ENCODE measurements at regions not wholly inside any gene's neighbourhood (a gene's known extent, or its start where the extent isn't known, plus 50 kb on each side); places are given as distances from the start of the nearest gene placed in this dataset.
"Not testable (repeated sequence)": the region's sequence is repeated elsewhere in the genome, so short reads cannot be mapped to it uniquely, and the experiment has no call there.

DNA sequence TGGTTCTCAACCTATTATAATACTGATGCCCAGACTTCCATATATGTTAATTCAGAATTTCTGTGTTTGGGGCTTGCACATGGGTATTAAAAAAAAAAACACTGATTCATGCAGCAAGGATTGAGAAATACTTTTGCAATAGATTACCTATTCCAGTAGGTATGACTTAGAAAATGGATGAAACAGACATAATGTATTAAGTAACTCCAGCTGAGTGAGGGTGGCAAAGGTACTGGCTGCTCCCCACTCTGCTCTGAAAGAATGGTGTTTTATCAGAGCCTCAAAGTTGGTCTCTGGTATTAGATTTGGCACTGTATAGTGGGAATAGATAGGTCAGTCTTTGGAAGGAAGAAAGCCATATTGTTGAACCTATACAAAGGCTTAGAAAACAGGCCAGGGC lies 234.3 kb upstream of the FOLH1 start:
- Histone ChIP-seq H3K36me3 (replicated peaks; ENCODE audit: control insufficient read depth, insufficient read depth, low read length) (no peaks in the 10 kb centered on the region), H3K4me3 (ENCODE audit: insufficient read depth, low read depth, low read length) (no peak overlapping the region), H3K27me3 (ENCODE audit: control insufficient read depth, insufficient read depth, low read length) (no peaks in the 10 kb centered on the region)
- DNase-seq = no peak

DNA sequence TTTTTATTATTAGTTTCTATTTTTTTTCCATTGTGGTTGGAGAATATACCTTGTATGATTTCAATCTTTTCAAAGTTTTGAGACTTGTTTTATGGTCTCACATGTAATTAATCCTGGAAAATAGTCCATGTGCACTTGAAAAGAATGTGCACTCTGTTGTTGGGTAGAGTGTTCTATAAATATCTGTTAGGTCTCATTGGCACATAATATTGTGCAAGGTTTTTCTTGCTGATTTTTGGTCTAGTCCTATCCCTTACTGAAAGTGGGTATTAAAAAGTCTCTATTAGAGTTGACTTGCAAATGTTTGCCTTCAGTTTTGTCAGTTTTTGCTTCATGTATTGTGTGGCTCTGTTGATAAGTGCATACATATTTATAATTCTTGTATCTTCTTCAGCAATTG lies 231.5 kb upstream of the FOLH1 start:
- DNase-seq; H3K4me3 ChIP-seq (ENCODE audit: insufficient read depth, low read depth, low read length); H3K36me3 ChIP-seq (replicated peaks; ENCODE audit: control insufficient read depth, insufficient read depth, low read length); H3K27me3 ChIP-seq (ENCODE audit: control insufficient read depth, insufficient read depth, low read length): not testable (repeated sequence)

DNA sequence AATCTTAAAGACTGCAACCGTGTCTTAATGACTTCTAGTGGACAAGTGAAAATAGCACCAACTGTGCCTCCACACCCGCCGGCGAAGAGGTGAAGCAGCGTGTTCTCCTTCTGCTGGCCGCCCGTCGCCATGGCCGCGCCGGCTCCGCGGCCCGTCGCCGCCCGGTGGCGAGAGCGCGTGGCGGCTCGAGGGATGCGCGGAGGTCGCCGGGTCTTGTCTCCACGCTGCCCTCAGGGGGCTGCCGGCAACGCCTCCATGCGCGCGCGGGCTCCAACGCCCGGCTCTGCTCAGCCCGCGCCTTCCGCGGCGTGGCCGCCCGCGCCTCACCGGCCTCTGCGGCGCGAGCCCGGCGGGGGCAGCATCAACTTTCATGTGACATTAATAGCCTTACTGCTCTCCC lies 225.9 kb upstream of the FOLH1 start:
- peak; percentile 1 for DNase-seq
- H3K4me3 ChIP-seq (ENCODE audit: insufficient read depth, low read depth, low read length); H3K36me3 ChIP-seq (replicated peaks; ENCODE audit: control insufficient read depth, insufficient read depth, low read length); H3K27me3 ChIP-seq (ENCODE audit: control insufficient read depth, insufficient read depth, low read length): not testable (repeated sequence)

DNA sequence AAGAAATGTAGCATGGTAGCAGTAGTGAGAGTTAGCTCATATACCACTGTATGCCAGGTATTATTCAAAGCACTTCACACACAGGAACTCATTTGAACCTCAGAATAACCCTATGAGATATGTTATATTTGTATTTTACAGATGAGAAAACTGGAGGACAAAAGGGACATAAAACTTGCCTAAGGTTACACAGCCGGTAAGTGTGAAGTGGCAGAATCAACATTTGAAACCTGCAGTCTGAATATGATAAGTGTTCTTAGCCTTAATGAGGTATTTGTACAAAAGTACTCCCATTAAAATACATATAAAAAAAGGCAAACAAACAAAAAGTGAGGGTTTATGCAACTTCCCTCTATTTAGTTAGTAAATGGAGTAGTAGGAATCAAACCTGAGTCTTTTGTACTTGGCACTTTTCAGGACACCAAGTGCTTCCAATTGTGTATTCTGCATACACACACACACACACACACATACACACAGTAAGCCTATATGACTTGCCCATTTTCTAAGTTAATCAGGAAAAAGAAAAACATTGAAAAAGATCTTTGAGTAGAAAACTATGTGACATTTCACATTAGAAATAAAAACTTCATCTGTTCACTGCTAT lies 223.9 kb upstream of the FOLH1 start:
- Histone ChIP-seq H3K36me3 (replicated peaks; ENCODE audit: control insufficient read depth, insufficient read depth, low read length) (no peaks in the 10 kb centered on the region), H3K4me3 (ENCODE audit: insufficient read depth, low read depth, low read length) (no peak overlapping the region), H3K27me3 (ENCODE audit: control insufficient read depth, insufficient read depth, low read length) (no peaks in the 10 kb centered on the region)
- DNase-seq = no peak

DNA sequence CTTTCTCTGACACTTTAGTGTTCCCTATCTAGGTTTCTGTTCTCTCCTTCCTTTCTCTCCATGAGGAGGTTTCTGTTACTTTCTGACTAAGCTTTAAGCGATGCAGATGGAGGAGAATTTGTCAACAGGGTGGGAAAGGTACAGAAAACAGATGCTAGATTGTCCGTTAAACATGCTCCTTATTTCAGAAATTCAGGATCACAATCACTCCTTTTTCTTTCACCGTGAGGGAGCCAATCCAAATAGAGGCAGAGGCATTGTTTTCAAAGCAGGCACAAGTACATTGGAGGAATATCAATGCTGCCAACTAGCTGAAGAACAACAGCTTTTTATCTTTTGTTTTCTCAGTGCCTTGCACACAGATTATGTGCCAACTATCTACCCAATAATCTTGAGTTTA lies 215.7 kb upstream of the FOLH1 start:
- no peaks in the 10 kb centered on the region for H3K36me3 ChIP-seq (replicated peaks; ENCODE audit: control insufficient read depth, insufficient read depth, low read length)
- no peak overlapping the region for H3K4me3 ChIP-seq (ENCODE audit: insufficient read depth, low read depth, low read length)
- no peak for DNase-seq
- H3K27me3 ChIP-seq (ENCODE audit: control insufficient read depth, insufficient read depth, low read length) = no peaks in the 10 kb centered on the region

DNA sequence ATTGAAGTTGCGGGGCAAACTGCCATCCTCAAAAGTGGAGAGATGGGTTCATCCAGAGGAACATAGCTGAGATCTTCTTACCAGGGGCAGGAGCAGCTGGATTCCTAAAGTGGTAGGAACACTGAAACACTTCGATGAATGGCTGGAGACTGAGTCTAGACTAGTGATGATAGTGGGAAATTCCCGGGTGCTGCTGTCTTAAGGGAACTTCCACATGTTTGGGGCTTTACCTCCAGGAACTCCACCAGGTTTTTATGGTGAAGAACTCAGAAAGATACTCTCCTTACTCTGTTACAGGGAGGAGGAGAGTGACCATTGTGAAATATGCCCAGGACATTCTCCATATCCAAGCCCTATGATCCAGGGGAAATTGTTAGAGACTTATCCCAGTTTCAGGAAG lies 210.5 kb upstream of the FOLH1 start:
- DNase-seq; H3K36me3 ChIP-seq (replicated peaks; ENCODE audit: control insufficient read depth, insufficient read depth, low read length); H3K27me3 ChIP-seq (ENCODE audit: control insufficient read depth, insufficient read depth, low read length); H3K4me3 ChIP-seq (ENCODE audit: insufficient read depth, low read depth, low read length): not testable (repeated sequence)

DNA sequence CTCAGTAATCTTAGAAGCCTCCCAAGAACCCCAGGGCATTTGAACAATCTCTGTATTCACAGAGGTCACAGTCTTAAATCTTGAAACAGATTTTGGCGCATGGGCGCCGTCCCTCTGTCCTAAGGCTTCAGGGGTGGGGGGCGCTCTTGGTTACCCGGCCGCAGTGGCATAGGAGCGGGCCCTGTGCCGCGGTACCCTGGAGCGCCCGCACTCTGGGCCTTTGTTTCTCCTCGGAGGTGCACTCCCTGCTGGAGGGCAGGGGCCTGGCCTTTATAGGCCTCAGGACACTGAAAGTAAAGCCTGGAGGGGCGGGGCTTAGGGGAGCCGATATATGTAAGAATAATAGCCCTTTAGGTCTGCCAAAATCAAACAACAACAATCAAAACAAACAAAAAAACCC lies 197.3 kb upstream of the FOLH1 start:
- H3K36me3 ChIP-seq (replicated peaks; ENCODE audit: control insufficient read depth, insufficient read depth, low read length) = no peaks in the 10 kb centered on the region
- H3K27me3 ChIP-seq (ENCODE audit: control insufficient read depth, insufficient read depth, low read length) = no peaks in the 10 kb centered on the region
- no peak for DNase-seq
- H3K4me3 ChIP-seq (ENCODE audit: insufficient read depth, low read depth, low read length) = no peak overlapping the region

DNA sequence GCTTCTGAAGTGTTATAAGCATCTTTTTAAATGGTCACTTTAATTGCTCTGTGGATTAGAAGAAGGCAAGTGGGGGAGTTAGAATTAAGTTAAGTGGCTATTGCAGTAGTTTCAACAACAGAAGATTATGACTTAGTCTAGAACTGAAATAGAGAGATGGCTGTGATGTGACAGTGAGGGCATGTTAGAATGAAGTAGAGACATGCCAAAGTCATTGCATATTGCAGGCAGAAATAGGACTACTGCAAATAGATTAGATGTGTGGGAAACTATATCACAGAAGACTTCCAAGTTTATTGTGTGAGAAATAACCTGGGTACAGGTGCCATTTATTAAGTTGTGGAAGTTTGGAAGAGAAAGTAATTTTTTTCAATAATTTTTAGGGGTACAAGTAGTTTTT lies 187.4 kb upstream of the FOLH1 start:
- not testable (repeated sequence) for H3K27me3 ChIP-seq (ENCODE audit: control insufficient read depth, insufficient read depth, low read length); H3K36me3 ChIP-seq (replicated peaks; ENCODE audit: control insufficient read depth, insufficient read depth, low read length); H3K4me3 ChIP-seq (ENCODE audit: insufficient read depth, low read depth, low read length); DNase-seq

DNA sequence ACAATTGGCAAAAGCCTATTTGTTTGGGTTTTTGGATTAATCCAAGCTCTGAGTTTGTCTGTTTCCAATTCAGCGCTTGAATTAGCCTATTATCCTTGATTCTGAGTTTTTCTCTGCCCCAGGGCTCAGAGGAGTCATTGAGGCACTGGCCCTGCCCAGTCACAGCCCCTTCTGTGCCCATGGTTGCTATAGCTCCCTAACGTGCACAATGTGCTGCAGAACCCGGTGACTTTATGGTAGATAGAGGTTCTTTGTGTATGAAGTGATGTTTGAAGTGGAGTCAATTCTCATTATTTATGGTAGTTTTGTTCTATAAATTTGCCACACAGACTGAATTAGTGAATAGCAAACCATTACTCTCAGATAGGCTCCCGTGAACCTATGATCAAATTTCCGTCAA lies 182.0 kb upstream of the FOLH1 start:
- DNase-seq; H3K4me3 ChIP-seq (ENCODE audit: insufficient read depth, low read depth, low read length); H3K27me3 ChIP-seq (ENCODE audit: control insufficient read depth, insufficient read depth, low read length); H3K36me3 ChIP-seq (replicated peaks; ENCODE audit: control insufficient read depth, insufficient read depth, low read length): not testable (repeated sequence)

DNA sequence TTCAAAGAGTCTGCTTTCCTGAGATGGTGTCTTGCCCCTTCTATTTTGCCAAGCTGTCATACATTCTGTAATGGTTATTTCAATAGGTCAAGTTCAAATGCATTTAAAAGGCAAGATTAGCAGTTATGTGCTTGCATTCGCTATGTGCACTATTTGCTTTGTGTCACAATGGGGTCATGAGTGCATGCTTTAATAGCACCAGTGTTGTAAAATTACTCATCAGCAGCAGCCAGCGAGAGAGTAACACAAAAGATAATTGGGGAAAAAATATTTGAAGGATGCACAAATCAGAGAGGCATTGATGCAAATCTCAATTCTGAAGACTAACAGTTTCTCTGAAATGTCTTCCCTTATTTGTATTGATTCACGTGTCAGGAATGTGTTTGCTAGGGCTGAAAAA lies 180.7 kb upstream of the FOLH1 start:
- H3K4me3 ChIP-seq (ENCODE audit: insufficient read depth, low read depth, low read length); H3K36me3 ChIP-seq (replicated peaks; ENCODE audit: control insufficient read depth, insufficient read depth, low read length); H3K27me3 ChIP-seq (ENCODE audit: control insufficient read depth, insufficient read depth, low read length); DNase-seq: not testable (repeated sequence)

DNA sequence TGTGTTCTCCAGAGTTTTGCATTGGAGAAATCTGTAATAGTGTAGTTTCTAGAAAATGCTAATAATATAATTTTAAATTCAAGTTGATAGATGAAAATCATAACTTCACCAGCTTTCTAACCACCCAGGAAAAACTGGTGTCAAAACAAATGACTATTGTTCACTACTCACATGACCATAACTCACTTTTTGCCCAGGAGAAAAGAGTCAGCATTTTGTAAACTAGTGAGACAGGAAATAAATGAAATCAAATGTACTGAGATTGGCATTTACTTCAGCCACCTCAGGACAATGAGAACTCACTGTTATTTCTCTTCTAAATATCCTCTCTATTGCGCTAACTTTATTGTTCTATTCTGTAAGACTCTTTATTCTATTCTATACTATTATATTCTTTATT lies 176.0 kb upstream of the FOLH1 start:
- not testable (repeated sequence) for DNase-seq; H3K4me3 ChIP-seq (ENCODE audit: insufficient read depth, low read depth, low read length); H3K36me3 ChIP-seq (replicated peaks; ENCODE audit: control insufficient read depth, insufficient read depth, low read length); H3K27me3 ChIP-seq (ENCODE audit: control insufficient read depth, insufficient read depth, low read length)

DNA sequence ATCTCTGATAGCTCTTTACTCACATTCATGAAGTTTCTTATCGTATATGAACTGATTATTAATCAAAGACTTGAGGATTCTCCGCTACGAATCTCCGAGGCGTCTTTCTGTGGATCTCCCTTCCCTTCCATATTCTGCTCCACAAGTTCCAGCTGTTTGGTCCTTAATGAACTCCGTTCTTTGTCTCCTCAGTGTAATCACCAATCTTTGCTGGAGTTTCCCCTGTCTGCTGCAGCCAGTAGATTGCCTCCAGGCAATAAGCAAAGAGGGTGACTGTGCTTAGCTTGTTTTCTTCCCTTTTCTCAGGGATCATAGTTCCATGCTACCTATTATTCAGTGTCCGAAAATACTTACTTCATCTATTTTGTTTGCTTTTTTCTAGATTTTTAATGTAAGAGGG lies 169.6 kb upstream of the FOLH1 start:
- no peak overlapping the region for H3K4me3 ChIP-seq (ENCODE audit: insufficient read depth, low read depth, low read length)
- no peaks in the 10 kb centered on the region for H3K36me3 ChIP-seq (replicated peaks; ENCODE audit: control insufficient read depth, insufficient read depth, low read length)
- DNase-seq = no peak
- H3K27me3 ChIP-seq (ENCODE audit: control insufficient read depth, insufficient read depth, low read length) = no peaks in the 10 kb centered on the region

DNA sequence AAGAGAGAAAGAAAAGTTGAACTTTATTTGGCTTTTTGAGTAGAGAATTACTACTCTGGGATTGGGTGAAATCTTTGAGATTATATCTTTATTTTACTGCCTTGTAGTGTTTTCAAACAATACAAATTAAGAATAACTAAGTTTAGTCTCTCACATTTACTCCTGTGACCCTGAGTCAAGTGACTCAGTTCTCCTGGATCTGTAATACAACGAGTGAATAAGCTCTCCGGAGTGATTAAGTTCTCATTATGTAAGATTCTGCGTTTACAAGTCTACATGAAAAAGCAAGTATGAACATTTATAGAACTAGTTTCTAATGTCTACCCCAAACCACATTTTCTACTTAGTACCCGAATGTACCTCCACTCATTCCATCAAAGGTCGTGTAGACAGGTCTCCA lies 165.5 kb upstream of the FOLH1 start:
- H3K27me3 ChIP-seq (ENCODE audit: control insufficient read depth, insufficient read depth, low read length); H3K36me3 ChIP-seq (replicated peaks; ENCODE audit: control insufficient read depth, insufficient read depth, low read length); H3K4me3 ChIP-seq (ENCODE audit: insufficient read depth, low read depth, low read length); DNase-seq: not testable (repeated sequence)

DNA sequence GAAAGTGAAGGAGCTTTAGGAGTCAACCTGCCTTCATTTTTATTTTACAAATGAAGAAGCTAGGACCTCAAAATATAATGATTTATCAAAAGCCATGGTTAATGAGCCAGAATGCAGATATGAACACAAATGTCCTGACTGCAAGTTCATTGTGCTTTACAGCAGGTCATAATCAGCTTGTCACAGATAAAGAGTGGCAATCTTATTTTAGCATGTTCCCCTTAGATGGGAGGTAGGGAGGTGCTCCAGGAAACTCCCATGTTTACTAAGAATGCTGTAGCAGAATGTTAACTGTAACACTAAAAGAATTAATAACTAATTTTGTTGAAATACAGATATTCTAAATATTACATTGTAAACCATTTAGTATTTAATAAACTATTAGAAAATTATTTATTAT lies 165.0 kb upstream of the FOLH1 start:
- not testable (repeated sequence) for H3K27me3 ChIP-seq (ENCODE audit: control insufficient read depth, insufficient read depth, low read length); DNase-seq; H3K4me3 ChIP-seq (ENCODE audit: insufficient read depth, low read depth, low read length); H3K36me3 ChIP-seq (replicated peaks; ENCODE audit: control insufficient read depth, insufficient read depth, low read length)

DNA sequence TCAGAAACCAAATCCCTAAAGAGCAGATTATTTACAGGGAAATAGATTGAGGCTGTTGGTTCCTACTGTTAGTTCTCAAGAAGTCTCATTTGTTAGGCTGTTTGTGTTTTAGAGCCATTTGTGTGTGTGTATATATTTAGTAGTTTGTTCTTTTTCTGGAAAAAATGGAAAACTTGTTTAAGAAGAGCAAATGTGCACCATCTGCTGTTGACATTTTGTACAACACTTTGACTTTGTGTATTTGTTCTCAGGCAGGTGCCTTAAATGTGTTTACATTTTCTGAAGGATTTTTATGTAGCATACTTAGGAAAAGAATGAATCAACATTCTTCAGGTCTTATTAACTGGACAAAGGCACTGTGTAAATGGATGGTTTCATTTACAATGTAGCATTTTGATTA lies 163.7 kb upstream of the FOLH1 start:
- not testable (repeated sequence) for DNase-seq; H3K27me3 ChIP-seq (ENCODE audit: control insufficient read depth, insufficient read depth, low read length); H3K4me3 ChIP-seq (ENCODE audit: insufficient read depth, low read depth, low read length); H3K36me3 ChIP-seq (replicated peaks; ENCODE audit: control insufficient read depth, insufficient read depth, low read length)

DNA sequence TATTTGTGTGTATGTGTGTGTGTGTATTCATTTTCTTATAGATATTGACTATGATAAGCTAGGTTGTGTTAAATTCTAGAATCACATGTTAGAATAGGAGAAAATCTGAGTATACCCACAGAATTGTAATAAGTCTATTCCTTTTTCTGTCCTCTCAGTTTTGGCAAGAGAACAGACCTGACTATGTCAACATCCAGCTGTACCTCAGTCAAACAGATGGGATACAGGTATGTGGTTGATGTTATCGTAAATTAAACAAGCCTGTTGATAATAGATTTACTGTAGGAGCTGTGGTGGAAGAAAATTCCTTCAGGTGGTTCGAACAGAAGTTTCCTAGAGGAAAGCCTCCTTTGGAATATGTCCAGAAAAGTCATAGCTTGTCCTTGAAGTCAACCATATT lies 160.2 kb upstream of the FOLH1 start:
- not testable (repeated sequence) for H3K27me3 ChIP-seq (ENCODE audit: control insufficient read depth, insufficient read depth, low read length); H3K4me3 ChIP-seq (ENCODE audit: insufficient read depth, low read depth, low read length); DNase-seq; H3K36me3 ChIP-seq (replicated peaks; ENCODE audit: control insufficient read depth, insufficient read depth, low read length)

Measured in H7 (cell line).